Adrenal gland (tissue), 5 donors: ENCODE measurements at regions not wholly inside any gene's neighbourhood (a gene's known extent, or its start where the extent isn't known, plus 50 kb on each side); places are given as distances from the start of the nearest gene placed in this dataset.

Experiments used
- POLR2A ChIP-seq, 2 donors: fragments of 450-650 bp; IDR thresholded peaks; one replicate each; pipeline ENCODE4 v1.6.1; 2017; ENCODE audit warnings: antibody characterized with exemption in 2 of 2, mild to moderate bottlenecking in 2 of 2, moderate library complexity in 1 of 2
- TF ChIP-seq, protein P1 (sequence below), 6 experiments: fragments of 450-650 bp in 4 of 6; fragments of 200-600 bp in 2 of 6; sonication (generic) in 1 of 6; IDR thresholded peaks; 1 replicate in 5 of 6; 2 replicates in 1 of 6; pipeline versions ENCODE4 v1.5.1 to v1.8.0; 2016 to 2021; ENCODE audit warnings: antibody characterized with exemption in 6 of 6, mild to moderate bottlenecking in 2 of 6, moderate library complexity in 1 of 6
- donor health status: DM: no; HTN: no; CAD: no.

DNA sequence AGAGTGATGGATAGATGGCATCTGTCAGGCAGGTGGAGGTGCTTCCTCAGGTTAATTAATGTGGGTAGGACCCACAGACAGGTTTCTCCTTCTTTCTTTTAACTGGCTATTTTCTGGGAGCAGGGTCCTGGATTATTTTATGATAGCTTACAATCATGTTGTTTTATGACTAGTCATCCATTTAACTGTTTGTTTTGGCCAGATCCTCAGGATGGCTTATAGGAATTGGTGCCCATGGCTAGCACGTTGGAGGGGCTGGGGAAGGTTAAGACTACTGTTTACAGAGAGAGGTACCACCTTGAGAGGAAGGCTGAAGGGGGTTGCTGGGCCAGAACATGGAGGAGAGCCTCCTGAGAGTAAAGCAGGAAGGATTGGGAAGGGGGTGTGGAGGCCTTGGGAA, 78.0 kb upstream of the MGAT5 start:
- TF ChIP-seq, protein P1, sequence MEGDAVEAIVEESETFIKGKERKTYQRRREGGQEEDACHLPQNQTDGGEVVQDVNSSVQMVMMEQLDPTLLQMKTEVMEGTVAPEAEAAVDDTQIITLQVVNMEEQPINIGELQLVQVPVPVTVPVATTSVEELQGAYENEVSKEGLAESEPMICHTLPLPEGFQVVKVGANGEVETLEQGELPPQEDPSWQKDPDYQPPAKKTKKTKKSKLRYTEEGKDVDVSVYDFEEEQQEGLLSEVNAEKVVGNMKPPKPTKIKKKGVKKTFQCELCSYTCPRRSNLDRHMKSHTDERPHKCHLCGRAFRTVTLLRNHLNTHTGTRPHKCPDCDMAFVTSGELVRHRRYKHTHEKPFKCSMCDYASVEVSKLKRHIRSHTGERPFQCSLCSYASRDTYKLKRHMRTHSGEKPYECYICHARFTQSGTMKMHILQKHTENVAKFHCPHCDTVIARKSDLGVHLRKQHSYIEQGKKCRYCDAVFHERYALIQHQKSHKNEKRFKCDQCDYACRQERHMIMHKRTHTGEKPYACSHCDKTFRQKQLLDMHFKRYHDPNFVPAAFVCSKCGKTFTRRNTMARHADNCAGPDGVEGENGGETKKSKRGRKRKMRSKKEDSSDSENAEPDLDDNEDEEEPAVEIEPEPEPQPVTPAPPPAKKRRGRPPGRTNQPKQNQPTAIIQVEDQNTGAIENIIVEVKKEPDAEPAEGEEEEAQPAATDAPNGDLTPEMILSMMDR (IDR thresholded peaks at IDR 0.05): no peak
- no peak for TF ChIP-seq POLR2A (IDR thresholded peaks at IDR 0.05)
